WI38 (cell line): ENCODE measurements at regions not wholly inside any gene's neighbourhood (a gene's known extent, or its start where the extent isn't known, plus 50 kb on each side); places are given as distances from the start of the nearest gene placed in this dataset.

Source experiments
- H3K4me3 ChIP-seq: 2 replicates; pipeline ENCODE4 v1.5.1; 2011; ENCODE audit warnings: low read depth, mild to moderate bottlenecking, control low read depth, low read length
- CTCF ChIP-seq: IDR thresholded peaks from 2 replicates; pipeline ENCODE4 v1.5.1; 2012; ENCODE audit warnings: low read depth, mild to moderate bottlenecking, control low read depth, low read length

- no peak for TF ChIP-seq CTCF
- H3K4me3 ChIP-seq, result no peak overlapping the region
Measured at GRCh38 chr7:4409946-4410345, 272.1 kb upstream of the FOXK1 start.

- no peak for TF ChIP-seq CTCF
- H3K4me3 ChIP-seq, result no peak overlapping the region
Measured at GRCh38 chr7:4416396-4417056, 265.6 kb upstream of the FOXK1 start.

GRCh38 chr7:4428526-4428925 lies 253.6 kb upstream of the FOXK1 start:
- H3K4me3 ChIP-seq, result no peak overlapping the region
- no peak for TF ChIP-seq CTCF

- no peak overlapping the region for H3K4me3 ChIP-seq
- TF ChIP-seq CTCF, result no peak
Measured at GRCh38 chr7:4430227-4430626, 251.9 kb upstream of the FOXK1 start.

- TF ChIP-seq CTCF, result no peak
- H3K4me3 ChIP-seq, result no peak overlapping the region
Measured at GRCh38 chr7:4434306-4434705, 247.8 kb upstream of the FOXK1 start.

- no peak overlapping the region for H3K4me3 ChIP-seq
Measured at GRCh38 chr7:4436361-4436895, 245.7 kb upstream of the FOXK1 start.

GRCh38 chr7:4436936-4437335 lies 245.2 kb upstream of the FOXK1 start:
- no peak overlapping the region for H3K4me3 ChIP-seq
- TF ChIP-seq CTCF, result no peak

More at GRCh38 chr7:4436361-4436895, 245.7 kb upstream of the FOXK1 start:
- TF ChIP-seq CTCF, result no peak
